Omental fat pad (tissue), 3 donors: ENCODE measurements at regions not wholly inside any gene's neighbourhood (a gene's known extent, or its start where the extent isn't known, plus 50 kb on each side); places are given as distances from the start of the nearest gene placed in this dataset.
A peak's percentile ranks its signal among the peaks of the same experiment; 100 is the strongest.

Source experiments
- ATAC-seq: fragments of 150-250 bp; one replicate; pipeline ENCODE4 v1.9.1; 2016; ENCODE audit warnings: mild to moderate bottlenecking, moderate library complexity; ENCODE audit not compliant: low FRiP score
- DNase-seq: peaks from one replicate; pipeline ENCODE4 v3.0.0-alpha.2; 2019; ENCODE audit warnings: low spot score
- TF ChIP-seq, protein P1 (sequence below), 3 donors: fragments of 450-650 bp; IDR thresholded peaks; one replicate each; pipeline ENCODE4 v1.5.1; 2016 to 2017; ENCODE audit warnings: antibody characterized with exemption in 3 of 3, mild to moderate bottlenecking in 3 of 3, moderate library complexity in 2 of 3

DNA sequence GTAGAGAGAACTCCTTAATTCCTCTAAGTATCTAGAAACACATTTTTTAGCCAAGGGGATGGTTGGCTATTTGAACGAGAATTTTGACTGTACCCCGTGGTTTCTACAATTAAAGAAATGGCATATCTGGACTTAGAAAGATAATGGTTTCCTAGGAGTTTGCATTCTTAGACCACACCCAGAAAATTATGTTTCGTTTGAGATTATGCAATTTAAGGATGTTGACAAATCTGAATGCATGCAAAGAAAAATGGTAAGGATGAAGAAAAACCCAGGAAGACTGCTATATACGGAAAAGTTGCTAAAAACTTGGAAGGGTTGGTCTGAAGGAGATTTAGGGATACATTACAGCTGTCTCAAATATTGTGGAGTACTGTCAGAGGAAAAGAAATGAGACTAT lies 538.5 kb upstream of the WWC1 start:
- ATAC-seq = no peak
- TF ChIP-seq, protein P1, sequence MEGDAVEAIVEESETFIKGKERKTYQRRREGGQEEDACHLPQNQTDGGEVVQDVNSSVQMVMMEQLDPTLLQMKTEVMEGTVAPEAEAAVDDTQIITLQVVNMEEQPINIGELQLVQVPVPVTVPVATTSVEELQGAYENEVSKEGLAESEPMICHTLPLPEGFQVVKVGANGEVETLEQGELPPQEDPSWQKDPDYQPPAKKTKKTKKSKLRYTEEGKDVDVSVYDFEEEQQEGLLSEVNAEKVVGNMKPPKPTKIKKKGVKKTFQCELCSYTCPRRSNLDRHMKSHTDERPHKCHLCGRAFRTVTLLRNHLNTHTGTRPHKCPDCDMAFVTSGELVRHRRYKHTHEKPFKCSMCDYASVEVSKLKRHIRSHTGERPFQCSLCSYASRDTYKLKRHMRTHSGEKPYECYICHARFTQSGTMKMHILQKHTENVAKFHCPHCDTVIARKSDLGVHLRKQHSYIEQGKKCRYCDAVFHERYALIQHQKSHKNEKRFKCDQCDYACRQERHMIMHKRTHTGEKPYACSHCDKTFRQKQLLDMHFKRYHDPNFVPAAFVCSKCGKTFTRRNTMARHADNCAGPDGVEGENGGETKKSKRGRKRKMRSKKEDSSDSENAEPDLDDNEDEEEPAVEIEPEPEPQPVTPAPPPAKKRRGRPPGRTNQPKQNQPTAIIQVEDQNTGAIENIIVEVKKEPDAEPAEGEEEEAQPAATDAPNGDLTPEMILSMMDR (IDR thresholded peaks at IDR 0.05) = no peak
- DNase-seq = no peak

DNA sequence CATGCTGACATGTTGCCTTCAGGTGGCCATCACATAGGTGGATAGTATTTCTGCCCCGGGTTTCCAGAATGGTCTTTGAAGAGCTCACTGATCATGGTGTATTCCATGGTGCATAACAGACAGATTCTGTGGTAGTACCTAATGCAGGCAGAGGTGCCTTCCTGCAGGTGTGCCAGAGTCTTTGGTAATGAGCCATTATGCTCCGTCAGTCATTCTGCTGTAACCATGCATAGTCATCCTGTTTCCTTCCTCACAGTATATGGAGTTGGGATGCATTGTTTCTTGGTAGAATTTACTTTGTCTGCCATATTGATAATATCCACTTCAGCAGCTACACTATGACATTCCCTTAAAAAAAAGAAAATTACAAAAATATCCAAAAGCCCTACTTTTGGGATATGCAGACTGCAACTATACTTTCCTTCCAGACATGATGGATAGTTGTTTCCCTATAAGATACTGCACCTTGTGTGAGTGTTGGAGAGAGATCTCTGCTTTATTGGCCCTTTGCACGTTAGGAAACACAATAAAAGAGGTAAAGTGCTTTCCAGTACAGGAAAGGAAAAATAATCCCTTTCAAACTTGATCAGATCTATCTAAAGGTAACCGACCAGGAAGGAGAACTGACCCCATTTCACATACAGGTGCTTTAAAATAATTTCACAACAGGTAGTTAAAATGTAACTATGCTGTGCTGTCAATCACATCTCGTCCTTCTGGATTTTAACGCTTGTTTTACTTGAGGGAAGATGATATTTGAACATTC lies 537.5 kb upstream of the WWC1 start:
- ATAC-seq = no peak
- no peak for DNase-seq
- TF ChIP-seq, protein P1 (IDR thresholded peaks at IDR 0.05) = no peak

DNA sequence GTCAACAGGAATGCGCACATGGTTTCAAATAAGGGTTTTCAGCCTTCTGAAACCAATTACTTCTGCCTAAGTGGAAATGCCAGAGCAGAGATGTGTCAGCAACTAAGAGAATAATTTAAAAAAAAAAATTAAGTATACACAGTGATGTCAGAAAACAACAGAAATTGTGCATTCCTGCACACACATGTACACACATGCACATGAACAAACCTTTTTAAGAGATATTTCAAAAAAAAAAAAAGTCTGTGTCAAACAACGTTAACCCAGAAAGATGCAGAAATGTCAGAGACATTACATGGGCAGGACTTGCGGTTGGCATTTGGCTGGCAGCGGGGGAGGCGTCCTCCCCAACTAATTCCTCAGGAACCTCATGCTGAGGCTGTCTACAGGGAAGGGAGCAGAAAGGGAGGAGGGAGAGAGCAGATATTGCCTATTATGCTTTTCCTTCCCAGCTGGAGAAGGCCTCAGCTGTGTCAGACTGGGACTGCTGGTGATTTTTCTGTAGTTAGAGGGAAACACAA lies 536.9 kb upstream of the WWC1 start:
- ATAC-seq (no peak), DNase-seq (no peak)
- TF ChIP-seq, protein P1 (IDR thresholded peaks at IDR 0.05) = no peak

DNA sequence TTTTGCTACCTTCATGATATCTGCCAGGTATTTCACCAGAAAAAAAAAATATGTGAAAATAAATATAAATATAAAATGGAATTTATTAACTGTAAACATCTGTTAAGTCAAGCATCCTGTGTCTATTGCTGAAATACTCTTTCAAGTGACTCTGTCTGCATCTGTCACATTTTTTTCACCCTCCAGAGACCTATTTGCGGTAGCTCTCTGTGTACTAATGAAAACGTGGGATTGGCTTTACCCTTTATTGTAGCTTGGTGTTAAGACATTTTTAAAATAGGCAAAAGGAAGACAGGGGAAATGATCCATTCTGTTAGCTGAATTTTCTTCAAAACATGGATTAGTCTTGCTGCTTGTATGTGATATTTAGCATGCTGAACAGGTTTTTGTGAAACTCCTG lies 536.0 kb upstream of the WWC1 start:
- TF ChIP-seq, protein P1 (IDR thresholded peaks at IDR 0.05) = no peak
- DNase-seq (no peak), ATAC-seq (no peak)

DNA sequence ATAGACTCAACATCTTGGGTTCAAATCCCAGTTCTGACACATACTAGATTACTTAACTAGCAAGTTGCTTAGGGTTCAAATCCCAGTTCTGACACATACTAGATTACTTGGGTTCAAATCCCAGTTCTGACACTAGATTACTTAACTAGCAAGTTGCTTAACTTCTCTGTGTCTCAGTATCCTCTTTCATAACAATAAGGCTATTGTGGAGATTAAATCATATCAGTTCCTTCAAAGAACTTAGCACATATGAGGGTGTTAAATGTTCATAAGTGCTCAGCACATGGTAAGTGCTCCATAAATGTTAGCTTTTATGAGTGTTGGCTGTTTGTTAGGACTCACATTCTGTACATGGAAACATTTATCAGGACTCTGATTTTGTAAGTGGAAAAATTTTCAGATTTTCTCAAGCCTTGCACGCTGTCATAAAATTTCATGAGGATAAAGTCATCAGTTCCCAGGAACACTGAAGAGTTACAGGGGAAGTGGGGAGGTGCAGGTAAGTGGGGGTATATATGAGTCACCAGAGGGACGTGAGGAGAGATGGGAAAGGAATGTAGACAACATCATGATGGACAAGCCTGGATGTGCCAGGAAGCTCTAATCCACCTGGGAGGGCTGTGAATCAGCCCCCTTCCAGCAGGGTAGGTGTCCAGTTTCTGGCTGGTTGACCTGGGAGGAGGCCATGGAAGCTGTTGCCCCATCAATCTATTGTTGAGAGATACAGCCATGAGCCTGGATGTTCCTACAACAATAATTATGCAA lies 532.2 kb upstream of the WWC1 start:
- DNase-seq = no peak
- peak; percentile 95 for ATAC-seq
- TF ChIP-seq, protein P1 (IDR thresholded peaks at IDR 0.05) = no peak

DNA sequence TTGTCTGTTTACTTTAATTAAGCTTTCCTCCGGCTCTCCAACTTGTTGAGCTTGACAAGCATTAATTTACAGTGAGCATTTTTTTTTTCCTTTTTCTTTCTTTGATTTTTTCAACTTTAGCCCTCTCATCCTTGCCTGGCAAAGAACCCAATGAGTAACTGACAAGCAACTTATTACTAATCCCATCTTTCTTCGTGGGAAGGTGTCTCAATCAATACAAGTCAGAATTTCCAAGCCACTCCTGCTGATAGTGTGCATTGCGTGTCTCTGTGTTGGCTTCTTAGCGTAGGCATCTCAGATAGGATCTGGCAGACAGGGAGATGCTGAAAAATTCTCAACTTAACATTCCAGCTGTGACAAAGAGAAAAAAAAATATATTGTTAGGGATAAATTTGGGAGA lies 527.7 kb upstream of the WWC1 start:
- TF ChIP-seq, protein P1 (IDR thresholded peaks at IDR 0.05) = no peak
- ATAC-seq = peak; percentile 41
- DNase-seq = no peak
